ENCODE measurements at regions not wholly inside any gene's neighbourhood (a gene's known extent, or its start where the extent isn't known, plus 50 kb on each side); places are given as distances from the start of the nearest gene placed in this dataset.

- TF ChIP-seq, protein P1, sequence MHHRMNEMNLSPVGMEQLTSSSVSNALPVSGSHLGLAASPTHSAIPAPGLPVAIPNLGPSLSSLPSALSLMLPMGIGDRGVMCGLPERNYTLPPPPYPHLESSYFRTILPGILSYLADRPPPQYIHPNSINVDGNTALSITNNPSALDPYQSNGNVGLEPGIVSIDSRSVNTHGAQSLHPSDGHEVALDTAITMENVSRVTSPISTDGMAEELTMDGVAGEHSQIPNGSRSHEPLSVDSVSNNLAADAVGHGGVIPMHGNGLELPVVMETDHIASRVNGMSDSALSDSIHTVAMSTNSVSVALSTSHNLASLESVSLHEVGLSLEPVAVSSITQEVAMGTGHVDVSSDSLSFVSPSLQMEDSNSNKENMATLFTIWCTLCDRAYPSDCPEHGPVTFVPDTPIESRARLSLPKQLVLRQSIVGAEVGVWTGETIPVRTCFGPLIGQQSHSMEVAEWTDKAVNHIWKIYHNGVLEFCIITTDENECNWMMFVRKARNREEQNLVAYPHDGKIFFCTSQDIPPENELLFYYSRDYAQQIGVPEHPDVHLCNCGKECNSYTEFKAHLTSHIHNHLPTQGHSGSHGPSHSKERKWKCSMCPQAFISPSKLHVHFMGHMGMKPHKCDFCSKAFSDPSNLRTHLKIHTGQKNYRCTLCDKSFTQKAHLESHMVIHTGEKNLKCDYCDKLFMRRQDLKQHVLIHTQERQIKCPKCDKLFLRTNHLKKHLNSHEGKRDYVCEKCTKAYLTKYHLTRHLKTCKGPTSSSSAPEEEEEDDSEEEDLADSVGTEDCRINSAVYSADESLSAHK (tag by site-specific recombination; IDR thresholded peaks at IDR 0.05) = no peak
- TF ChIP-seq ZSCAN23 (tag by site-specific recombination; IDR thresholded peaks at IDR 0.05) = no peak
These were observed 116.5 kb upstream of the HDAC9 start (continued) for GRCh38 chr7:18378989-18379605.

- TF ChIP-seq MYNN (tag by site-specific recombination; IDR thresholded peaks at IDR 0.05; ENCODE audit: borderline replicate concordance) (no peak), ZBTB1 (tag by site-specific recombination; IDR thresholded peaks at IDR 0.05) (no peak), ZNF221 (tag by site-specific recombination; IDR thresholded peaks at IDR 0.05; ENCODE audit: borderline replicate concordance) (no peak), ZNF510 (tag by site-specific recombination; IDR thresholded peaks at IDR 0.05; ENCODE audit: insufficient replicate concordance) (no peak), ZNF548 (tag by site-specific recombination; IDR thresholded peaks at IDR 0.05) (no peak), ZFP37 (tag by site-specific recombination; IDR thresholded peaks at IDR 0.05) (no peak), OSR2 (tag by site-specific recombination; IDR thresholded peaks at IDR 0.05) (no peak), GLIS1 (tag by site-specific recombination; IDR thresholded peaks at IDR 0.05) (no peak), ZNF621 (tag by site-specific recombination; IDR thresholded peaks at IDR 0.05) (no peak)
- TF ChIP-seq, protein P2, sequence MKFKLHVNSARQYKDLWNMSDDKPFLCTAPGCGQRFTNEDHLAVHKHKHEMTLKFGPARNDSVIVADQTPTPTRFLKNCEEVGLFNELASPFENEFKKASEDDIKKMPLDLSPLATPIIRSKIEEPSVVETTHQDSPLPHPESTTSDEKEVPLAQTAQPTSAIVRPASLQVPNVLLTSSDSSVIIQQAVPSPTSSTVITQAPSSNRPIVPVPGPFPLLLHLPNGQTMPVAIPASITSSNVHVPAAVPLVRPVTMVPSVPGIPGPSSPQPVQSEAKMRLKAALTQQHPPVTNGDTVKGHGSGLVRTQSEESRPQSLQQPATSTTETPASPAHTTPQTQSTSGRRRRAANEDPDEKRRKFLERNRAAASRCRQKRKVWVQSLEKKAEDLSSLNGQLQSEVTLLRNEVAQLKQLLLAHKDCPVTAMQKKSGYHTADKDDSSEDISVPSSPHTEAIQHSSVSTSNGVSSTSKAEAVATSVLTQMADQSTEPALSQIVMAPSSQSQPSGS (tag by site-specific recombination; IDR thresholded peaks at IDR 0.05; ENCODE audit: low read depth) = no peak
These were observed 110.9 kb upstream of the HDAC9 start for GRCh38 chr7:18384491-18385143.

DNA sequence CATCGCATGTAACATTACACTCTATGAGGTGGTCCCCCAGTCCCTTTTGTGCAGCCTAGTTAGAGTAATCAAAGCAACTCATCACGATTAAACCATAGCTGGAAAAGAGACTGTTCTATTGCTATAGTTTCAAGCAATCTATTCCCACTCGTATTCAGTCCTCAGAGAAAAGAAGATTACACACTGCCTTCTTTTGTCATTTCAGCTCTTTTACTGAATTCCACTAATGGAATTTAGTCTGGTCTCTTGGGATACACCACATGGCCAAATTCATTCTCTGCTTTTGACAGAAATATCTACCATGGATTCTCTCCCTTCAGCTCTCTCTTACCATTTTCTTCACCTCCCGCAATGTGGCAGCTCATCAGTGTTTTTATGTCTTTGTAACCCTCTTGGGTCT lies 108.9 kb upstream of the HDAC9 start:
- Histone ChIP-seq H3K4me1 (ENCODE audit: control insufficient read depth, insufficient read depth, low read length) (peaks cover 3% of the 10 kb centered on the region; the same call in 1 of the 2 replicates), H3K9me3 (ENCODE audit: control insufficient read depth, insufficient read depth, low read depth, low read length) (no peaks in the 10 kb centered on the region), H3K36me3 (ENCODE audit: control insufficient read depth in 2 of 2, insufficient read depth in 1 of 2, low read length in 2 of 2) (no peaks in the 10 kb centered on the region), H3K27ac (ENCODE audit: extremely low read depth, low read depth, low read length) (no peak overlapping the region), H3K4me3 (ENCODE audit: low read depth, low read length) (no peak overlapping the region)
- POLR2A ChIA-PET = no interaction called here
- CTCF ChIA-PET = interaction anchor here (0.9 to 1.6 kb wide), 3 partner anchors 30 to 307 kb away, joined by 3 to 6 read pairs (median 6); no protein-coding TSS in a partner anchor
- TF ChIP-seq ZNF394 (tag by site-specific recombination; IDR thresholded peaks at IDR 0.05; ENCODE audit: borderline replicate concordance) = no peak
- TF ChIP-seq ZBTB48 (tag by site-specific recombination; IDR thresholded peaks at IDR 0.05) = no peak
- TF ChIP-seq, protein P3, sequence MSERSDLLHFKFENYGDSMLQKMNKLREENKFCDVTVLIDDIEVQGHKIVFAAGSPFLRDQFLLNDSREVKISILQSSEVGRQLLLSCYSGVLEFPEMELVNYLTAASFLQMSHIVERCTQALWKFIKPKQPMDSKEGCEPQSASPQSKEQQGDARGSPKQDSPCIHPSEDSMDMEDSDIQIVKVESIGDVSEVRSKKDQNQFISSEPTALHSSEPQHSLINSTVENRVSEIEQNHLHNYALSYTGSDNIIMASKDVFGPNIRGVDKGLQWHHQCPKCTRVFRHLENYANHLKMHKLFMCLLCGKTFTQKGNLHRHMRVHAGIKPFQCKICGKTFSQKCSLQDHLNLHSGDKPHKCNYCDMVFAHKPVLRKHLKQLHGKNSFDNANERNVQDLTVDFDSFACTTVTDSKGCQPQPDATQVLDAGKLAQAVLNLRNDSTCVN (tag by site-specific recombination; optimal IDR thresholded peaks at IDR 0.05) = no peak
- no peak for TF ChIP-seq ZNF37A (tag by site-specific recombination; IDR thresholded peaks at IDR 0.05)
- no peak for TF ChIP-seq ZEB2 (tag by site-specific recombination; IDR thresholded peaks at IDR 0.05)
- no peak for TF ChIP-seq ZBTB17 (tag by site-specific recombination; IDR thresholded peaks at IDR 0.05)
- TF ChIP-seq ZNF488 (tag by site-specific recombination; IDR thresholded peaks at IDR 0.05) = no peak
- TF ChIP-seq ZNF24 (tag by site-specific recombination; IDR thresholded peaks at IDR 0.05) = no peak
- TF ChIP-seq RBAK (tag by site-specific recombination; IDR thresholded peaks at IDR 0.05) = no peak
- no peak for TF ChIP-seq ZNF747 (tag by site-specific recombination; IDR thresholded peaks at IDR 0.05)
- no peak for TF ChIP-seq ZNF76 (tag by site-specific recombination; IDR thresholded peaks at IDR 0.05; ENCODE audit: borderline replicate concordance, low read depth)

More at GRCh38 chr7:18384491-18385143, 110.9 kb upstream of the HDAC9 start:
- Histone ChIP-seq H3K4me3 (ENCODE audit: low read depth, low read length) (no peak overlapping the region), H3K36me3 (ENCODE audit: control insufficient read depth in 2 of 2, insufficient read depth in 1 of 2, low read length in 2 of 2) (no peaks in the 10 kb centered on the region), H3K27ac (ENCODE audit: extremely low read depth, low read depth, low read length) (no peak overlapping the region), H3K9me3 (ENCODE audit: control insufficient read depth, insufficient read depth, low read depth, low read length) (no peaks in the 10 kb centered on the region), H3K4me1 (ENCODE audit: control insufficient read depth, insufficient read depth, low read length) (0 out of 2 replicates have a peak, but pooled peaks cover 3% of the 10 kb centered on the region)
- ChIA-PET CTCF (interaction anchor here (0.6 to 0.7 kb wide), 3 partner anchors 103 to 1114 kb away, joined by 3 to 5 read pairs (median 4); no protein-coding TSS in a partner anchor), POLR2A (no interaction called here)
